NCI-H2171 (cell line): ENCODE measurements at regions not wholly inside any gene's neighbourhood (a gene's known extent, or its start where the extent isn't known, plus 50 kb on each side); places are given as distances from the start of the nearest gene placed in this dataset.
"Not testable (repeated sequence)": the region's sequence is repeated elsewhere in the genome, so short reads cannot be mapped to it uniquely, and the experiment has no call there.

ENCODE experiments used
- DNase-seq: peaks from one replicate; lab custom pipeline; 2025; lab: John Stamatoyannopoulos, UW

GRCh38 chr3:107150675-107151074, 226.6 kb upstream of the CCDC54 start:
- DNase-seq, result no peak

DNA sequence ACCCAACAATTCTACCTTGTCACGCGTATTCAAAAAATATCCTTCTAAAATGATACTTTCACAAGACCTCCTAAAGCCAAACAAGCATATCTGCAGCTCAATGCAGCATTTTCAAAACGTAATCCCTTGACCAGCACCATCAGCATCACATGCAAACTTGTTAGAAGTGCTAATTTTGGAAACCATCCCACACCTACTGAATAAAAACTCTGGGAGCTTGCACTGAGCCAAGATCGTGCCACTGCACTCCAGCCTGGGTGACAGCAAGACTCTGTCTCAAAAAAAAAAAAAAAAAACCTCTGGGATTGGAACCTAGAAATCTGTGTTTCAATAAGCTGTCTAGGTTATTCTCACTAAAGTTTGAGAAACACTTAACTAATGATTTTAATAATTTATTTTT, 223.3 kb upstream of the CCDC54 start:
- no peak for DNase-seq

DNA sequence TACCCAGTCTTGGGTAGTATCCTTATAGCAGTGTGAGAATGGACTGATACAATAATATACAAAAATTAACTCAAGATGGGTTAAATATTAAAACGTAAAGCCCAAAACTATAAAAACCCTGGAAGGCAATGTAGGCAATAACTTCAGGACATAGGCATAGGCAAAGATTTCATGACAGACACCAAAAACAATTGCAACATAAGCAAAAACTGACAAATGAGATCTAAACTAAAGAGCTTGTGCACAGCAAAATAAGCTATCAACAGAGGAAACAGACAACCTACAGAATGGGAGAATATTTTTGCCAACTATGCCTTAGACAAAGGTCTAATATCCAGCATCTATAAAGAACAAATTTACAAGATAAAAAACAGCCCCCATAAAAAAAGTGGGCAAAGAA, 204.8 kb upstream of the CCDC54 start:
- no peak for DNase-seq

GRCh38 chr3:107184375-107184774, 192.9 kb upstream of the CCDC54 start:
- no peak for DNase-seq

DNA sequence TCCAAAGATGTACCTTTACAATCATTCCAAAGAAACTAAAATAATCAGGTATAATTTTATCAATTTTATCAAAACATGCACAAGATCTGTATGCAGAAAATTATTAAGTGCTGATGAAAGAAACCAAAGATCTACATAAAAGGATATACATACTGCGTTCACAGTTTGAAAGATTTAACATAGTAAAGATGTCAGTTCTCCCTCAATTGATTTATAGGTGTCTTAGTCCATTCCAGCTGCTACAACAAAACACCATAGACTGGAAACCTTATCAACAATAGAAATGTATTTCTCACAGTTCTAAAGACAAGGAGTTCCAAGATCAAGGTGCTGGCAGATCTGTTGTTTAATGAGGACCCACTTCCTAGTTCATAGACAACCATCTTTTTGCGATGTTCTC, 189.0 kb upstream of the CCDC54 start:
- no peak for DNase-seq

GRCh38 chr3:107189158-107189791, 188.0 kb upstream of the CCDC54 start:
- DNase-seq, result no peak

- no peak for DNase-seq
Measured at GRCh38 chr3:107193116-107193515, 184.1 kb upstream of the CCDC54 start.

- DNase-seq, result no peak
Measured at GRCh38 chr3:107198581-107199181, 178.6 kb upstream of the CCDC54 start.

GRCh38 chr3:107201146-107201545, 176.1 kb upstream of the CCDC54 start:
- DNase-seq, result no peak

GRCh38 chr3:107202885-107203284, 174.4 kb upstream of the CCDC54 start:
- not testable (repeated sequence) for DNase-seq

DNA sequence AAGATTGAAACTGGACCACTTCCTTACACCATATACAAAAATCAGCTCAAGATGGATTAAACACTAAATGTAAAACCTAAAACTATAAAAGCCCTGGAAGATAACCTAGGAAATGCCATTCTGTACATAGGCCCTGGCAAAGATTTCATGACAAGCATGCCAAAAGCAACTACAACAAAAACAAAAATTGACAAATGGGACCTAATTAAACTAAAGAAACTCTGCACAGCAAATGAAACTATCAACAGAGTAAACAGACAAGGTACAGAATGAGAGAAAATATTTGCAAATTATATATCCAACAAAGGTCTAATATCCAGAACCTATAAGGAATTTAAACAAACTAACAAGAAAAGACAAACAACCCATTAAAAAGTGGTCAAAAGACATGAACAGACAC, 173.1 kb upstream of the CCDC54 start:
- no peak for DNase-seq

- no peak for DNase-seq
Measured at GRCh38 chr3:107205358-107205757, 171.9 kb upstream of the CCDC54 start.

- peak; percentile 28 for DNase-seq
Measured at GRCh38 chr3:107206141-107206540, 171.1 kb upstream of the CCDC54 start.

GRCh38 chr3:107206945-107207344, 170.3 kb upstream of the CCDC54 start:
- no peak for DNase-seq

GRCh38 chr3:107208100-107208499, 169.1 kb upstream of the CCDC54 start:
- DNase-seq, result peak; percentile 61

DNA sequence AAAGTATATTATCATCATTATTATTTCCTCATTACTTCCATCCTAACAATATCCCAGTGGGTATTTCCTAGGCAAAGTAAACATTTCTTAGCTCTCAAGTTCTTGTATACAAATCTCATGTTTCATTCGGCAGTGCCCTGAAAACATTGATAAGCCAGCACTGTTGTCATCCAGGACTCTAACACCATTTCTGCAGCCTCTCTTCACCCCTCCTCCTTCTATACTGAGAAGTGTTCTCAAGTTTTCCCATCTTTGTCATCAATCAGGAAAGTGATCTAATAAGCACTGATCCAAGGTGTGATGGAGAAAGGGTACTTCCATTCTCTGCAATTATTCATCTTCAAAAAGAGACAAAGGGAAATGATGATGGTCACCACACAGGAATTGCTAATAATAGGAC, 168.4 kb upstream of the CCDC54 start:
- DNase-seq, result no peak

DNA sequence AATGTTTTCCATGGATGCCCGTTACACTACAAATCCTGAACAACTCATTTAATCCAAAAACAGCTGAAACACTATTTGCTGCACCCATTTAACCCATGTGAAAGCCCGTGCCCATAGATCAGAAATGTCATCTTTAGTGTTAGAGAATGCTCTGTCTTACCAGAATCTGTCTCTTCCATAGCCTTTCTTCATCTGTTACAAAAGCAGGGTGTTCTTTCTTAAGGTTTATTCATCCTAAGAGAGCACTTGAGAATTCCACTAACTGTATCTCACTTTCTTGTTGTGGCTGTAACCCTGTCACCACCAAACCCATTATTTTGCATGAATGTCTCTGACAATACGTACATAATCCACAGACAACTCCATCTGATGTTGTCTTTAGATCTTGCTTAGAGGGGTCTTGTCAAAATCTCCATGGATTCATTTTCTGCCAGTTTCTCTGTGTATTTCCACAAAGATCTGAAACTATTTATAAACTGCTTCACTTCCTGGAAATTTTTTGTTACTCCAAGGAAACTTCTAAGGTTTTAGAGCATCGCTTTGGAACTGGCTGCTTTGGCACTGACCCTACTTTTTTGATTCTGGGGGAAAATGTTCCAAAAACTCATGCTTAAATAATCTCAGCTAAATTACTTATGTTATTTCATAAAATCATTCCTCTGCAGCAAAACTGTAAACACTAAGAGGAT, 167.8 kb upstream of the CCDC54 start:
- no peak for DNase-seq

- peak; percentile 70 for DNase-seq
Measured at GRCh38 chr3:107211608-107212007, 165.6 kb upstream of the CCDC54 start.

GRCh38 chr3:107212618-107213017, 164.6 kb upstream of the CCDC54 start:
- DNase-seq, result no peak

DNA sequence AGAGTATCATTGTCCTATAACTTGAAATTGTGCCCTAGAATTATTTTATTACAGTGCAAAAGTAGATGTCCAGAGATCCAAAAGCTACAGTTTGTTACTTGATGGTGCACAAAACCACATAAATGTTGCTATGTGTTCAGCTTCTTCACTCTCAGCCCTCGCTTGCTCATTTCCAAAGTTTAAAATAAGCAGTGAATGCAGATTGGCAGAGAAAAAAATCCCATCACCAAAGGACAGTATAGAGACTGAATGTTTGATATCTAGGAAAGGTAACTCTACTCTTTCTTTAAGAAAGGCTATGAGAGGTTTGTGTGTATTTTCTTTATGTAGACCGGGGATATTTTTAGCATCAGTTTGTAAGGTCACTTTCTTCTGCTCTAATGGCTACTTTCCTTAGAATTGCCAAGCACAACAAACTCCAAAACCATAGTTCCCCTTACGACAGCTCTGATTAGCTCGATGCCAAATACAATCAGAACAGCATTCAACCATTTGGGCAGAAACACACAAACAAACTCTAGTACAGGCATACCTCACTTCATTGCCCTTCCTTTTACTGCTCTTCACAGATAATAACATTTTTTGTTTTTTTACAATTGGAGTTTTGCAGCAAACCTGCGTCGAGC, 164.1 kb upstream of the CCDC54 start:
- DNase-seq, result no peak

- DNase-seq, result no peak
Measured at GRCh38 chr3:107216229-107216628, 161.0 kb upstream of the CCDC54 start.

- no peak for DNase-seq
Measured at GRCh38 chr3:107216711-107217110, 160.5 kb upstream of the CCDC54 start.

GRCh38 chr3:107217172-107217571, 160.1 kb upstream of the CCDC54 start:
- no peak for DNase-seq
